Stimulated activated naive CD4-positive, alpha-beta T cell (primary cell): ENCODE measurements at regions not wholly inside any gene's neighbourhood (a gene's known extent, or its start where the extent isn't known, plus 50 kb on each side); places are given as distances from the start of the nearest gene placed in this dataset.

Experiments
- DNase-seq, 6 experiments: peaks; one replicate each; lab custom pipeline; 2025; lab: John Stamatoyannopoulos, UW

- no peak for DNase-seq
These were observed 132.7 kb upstream of the NDUFV2 start for GRCh38 chr18:8969639-8970390.

DNA sequence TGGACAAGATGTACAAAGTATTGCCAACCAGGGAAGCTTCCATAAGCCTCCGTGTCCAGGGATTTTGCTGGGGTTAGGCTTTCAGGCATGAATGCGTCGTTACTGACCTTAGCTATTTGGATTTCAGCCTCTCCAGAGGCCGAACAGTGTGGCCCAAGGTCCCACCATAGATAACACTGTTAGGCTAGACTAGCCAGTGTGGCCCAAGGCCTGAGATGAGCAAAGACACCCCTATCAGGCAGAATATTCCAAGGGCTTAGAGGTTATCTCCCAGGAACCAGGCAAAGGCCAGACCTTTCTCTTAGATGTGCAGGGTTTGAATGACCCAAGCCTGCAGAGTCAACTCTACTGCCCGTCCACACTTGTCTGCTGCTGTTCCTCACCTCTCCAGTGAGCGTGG, 131.7 kb upstream of the NDUFV2 start:
- DNase-seq, result no peak

DNA sequence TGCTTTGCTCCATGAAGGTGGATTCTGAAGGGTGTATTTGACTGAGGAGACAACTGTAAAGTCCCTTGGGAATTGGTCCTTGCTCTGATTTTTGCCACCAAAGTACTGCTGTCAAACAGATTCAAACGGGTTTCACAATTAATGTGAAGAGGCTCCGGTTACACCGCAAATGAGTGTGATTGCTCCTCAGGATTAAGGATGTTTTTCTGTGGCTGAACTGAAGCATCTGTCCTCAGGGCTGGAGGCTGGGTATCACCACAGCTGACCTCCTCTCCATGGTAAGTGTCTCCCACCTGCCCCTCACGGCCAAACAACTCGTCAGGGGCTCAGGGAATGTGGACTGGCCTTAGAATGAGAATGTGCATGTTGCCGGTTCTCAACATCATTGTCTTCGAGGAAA, 130.4 kb upstream of the NDUFV2 start:
- DNase-seq, result no peak

- DNase-seq, result no peak
These were observed 128.2 kb upstream of the NDUFV2 start for GRCh38 chr18:8974279-8974678.

GRCh38 chr18:8974696-8975095, 127.8 kb upstream of the NDUFV2 start:
- no peak for DNase-seq

GRCh38 chr18:8975624-8976023, 126.9 kb upstream of the NDUFV2 start:
- DNase-seq, result no peak

DNA sequence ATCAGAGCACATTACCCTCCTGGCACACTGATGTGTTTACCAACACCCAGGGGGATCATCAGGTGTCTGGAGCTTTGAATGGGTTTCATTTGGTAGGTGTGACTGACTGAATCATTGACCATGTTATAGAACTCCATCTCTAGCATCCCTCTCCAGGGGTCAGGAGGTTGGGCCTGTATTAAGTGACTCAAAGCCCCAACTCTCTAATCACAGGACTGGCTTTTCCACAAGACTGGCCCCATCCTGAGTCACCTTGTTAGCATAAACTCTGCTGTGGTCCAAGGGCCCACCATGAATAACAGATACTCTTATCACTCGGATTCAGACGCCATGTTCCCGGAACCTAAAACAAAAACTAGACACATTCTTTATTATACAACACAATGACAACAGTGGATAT, 125.9 kb upstream of the NDUFV2 start:
- DNase-seq, result no peak

DNA sequence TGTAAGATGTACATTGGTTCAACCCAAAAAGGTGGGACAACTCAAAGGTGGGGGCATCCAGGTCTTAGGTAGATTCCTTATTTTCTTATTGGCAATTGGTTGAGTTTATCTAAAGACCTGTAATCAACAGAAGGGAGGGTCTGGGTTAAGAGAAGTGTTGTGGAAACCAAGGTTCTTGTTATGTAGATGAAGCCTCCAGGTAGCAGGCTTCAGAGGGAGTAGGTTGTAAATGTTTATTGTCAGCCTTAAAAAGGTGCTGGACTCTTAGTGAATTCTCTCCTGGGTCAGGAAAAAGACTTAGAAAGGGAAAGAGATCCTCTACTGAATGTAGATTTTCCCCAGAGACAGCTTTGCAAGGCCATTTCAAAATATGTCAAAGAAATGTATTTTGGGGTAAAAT, 125.3 kb upstream of the NDUFV2 start:
- no peak for DNase-seq

- no peak for DNase-seq
These were observed 124.8 kb upstream of the NDUFV2 start for GRCh38 chr18:8977701-8978100.

DNA sequence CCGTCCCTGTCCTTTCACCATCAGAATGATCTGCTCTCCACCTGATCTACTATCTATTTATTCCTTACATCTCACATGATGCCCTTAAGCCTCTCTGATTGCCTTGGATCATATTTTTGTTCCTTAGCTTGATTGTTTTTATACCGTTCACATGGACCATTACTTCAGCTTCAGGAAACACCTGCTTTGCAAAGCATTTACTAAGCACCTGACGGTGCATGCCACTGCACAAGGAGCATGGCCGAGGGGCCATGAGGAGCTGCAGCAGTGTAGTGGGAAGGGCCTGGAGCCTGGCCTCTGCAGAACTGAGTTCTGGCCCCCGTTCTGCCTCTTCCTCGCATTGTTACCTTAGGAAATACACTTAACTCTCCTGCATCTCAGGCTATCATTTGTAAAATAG, 124.1 kb upstream of the NDUFV2 start:
- DNase-seq, result no peak

DNA sequence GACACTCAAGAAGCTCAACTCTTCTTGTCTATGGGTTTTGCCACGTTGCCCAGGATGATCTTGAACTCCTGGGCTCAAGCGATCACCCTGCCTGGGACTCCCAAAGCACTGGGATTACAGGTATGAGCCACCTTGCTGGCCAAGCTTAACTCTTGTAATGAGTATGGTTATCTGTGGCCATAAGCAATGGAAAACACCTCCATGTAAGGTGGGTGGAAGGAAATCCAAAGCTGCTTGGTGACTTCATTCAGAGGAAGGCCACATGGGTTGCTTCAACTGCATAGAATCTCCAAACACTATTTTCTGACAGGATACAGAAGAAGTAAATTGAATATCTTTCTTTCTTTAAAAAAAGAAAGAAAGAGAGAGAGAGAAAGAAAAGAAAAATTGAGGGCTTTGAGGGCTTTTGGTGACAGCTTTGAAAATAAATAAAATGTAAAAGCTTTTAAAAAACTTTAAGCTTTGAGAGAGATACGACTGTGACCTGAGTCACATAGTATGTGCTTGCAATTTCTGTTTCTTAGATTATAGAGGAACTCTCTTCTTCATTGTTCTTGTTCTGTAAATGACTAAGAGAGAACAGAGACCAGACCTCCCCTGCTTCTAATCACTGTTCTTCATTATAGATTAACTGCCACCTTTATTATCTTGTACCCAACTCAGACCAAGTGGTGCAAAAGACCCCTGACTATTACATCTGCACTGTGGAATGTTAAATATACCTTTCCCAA, 123.1 kb upstream of the NDUFV2 start:
- DNase-seq, result no peak

- DNase-seq, result no peak
These were observed 122.0 kb upstream of the NDUFV2 start for GRCh38 chr18:8980496-8980895.

DNA sequence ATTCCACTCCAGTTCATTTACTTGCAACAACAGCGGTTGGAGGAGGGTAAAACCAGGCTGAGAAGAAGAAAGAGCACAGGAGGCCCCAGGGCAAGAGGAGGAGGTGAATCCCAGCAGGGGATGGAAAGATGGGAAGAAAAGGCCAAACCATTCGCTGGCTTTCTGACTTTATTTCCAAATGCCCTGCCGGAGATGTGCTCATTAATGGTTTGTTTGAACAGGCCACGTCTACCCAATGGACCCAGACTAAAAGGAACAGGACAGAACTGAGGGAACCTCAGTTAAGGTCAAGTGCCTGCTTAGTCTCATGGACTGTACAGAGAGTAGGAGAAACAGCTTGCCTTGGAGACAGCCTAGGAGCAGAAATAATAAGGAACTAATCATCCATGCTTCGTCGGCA, 121.6 kb upstream of the NDUFV2 start:
- no peak for DNase-seq

- no peak for DNase-seq
These were observed 119.9 kb upstream of the NDUFV2 start for GRCh38 chr18:8982416-8983183.

DNA sequence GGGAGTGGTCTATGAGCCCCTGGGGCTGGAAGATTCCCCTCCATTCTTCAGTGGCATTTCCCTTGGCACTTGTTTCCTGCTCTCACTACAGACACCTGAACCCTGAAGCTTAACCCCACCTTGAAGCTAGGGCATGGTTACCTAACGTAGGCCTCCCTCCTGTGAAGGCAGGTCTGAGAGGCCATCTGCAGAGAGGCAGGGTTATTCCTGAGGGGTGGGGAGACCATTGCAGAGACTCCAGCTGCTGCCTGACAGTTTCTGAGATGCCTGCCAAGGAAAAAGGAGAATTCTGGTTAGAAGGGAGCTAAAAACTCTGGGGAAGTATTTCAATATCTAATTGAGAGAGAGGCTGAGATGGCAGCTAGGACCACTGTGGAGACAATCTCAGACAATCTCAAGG, 119.3 kb upstream of the NDUFV2 start:
- DNase-seq, result no peak

- no peak for DNase-seq
These were observed 118.3 kb upstream of the NDUFV2 start for GRCh38 chr18:8984131-8984721.

DNA sequence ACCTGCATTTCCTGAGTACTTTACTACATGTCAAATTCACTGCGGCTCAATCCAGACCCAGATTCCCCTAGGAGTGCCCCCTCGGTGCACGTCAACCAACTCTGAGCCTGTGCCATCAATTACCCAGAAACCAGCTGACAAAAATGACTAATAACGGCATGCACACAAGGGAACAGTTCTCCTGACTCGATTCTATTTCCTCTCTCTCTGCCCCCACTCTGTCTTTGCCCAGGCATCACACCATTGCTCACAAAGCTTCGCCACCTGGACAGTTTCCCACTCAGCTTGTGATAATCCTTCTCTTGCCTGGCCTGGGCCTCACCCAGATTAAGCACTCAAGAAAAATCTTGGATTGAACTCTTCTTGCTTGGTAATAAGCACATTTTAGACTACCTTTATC, 115.3 kb upstream of the NDUFV2 start:
- DNase-seq, result no peak

DNA sequence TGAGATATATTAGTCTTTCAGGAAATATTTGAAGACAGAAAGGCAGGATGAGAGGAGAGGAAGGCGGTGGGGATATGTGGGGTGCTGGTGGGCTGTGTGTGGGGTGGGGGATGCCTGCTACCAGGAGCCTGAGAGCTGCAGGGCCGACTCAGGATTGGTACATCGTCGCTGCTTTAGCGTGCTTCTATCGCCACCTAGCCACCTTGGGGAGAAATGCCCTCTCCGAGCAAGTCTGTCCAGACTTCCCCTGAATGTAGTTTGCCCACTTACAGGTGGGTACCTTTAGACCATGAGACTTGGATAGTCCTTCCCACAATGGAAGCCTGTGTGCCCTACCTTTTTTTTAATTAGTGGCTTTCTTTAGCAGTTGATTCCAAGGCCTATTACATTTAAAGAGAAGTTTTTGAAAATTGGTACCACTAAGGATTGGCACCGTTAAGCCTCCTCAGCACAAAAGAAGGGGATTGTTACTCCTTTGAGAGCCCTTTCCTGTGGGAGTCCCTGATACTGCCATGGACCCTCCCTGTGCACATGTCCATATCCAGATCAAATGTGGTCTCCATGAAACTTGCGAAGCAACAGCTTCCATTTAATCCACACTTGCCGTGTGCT, 114.1 kb upstream of the NDUFV2 start:
- peak in 5 of 6 experiments; percentile 20 to 63 (median 39) for DNase-seq

GRCh38 chr18:8989017-8989416, 113.5 kb upstream of the NDUFV2 start:
- DNase-seq, result no peak

DNA sequence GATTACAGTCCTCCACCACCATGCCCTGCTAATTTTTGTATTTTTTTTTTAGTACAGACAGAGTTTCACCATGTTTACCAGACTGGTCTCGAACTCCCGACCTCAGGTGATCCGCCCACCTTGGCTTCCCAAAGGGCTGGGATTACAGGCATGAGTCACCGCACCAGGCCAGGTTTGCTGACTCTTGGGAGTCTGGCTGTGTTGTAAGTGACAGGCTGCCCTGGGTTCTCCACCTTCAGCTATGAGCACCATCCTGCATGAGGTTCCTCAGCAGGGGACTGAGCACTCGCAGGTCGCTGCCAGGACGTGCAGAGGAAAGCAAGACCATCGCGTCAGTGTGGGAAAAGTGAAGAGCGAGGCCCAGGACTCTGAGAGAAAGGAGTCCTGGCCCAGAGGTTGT, 112.6 kb upstream of the NDUFV2 start:
- DNase-seq, result no peak

DNA sequence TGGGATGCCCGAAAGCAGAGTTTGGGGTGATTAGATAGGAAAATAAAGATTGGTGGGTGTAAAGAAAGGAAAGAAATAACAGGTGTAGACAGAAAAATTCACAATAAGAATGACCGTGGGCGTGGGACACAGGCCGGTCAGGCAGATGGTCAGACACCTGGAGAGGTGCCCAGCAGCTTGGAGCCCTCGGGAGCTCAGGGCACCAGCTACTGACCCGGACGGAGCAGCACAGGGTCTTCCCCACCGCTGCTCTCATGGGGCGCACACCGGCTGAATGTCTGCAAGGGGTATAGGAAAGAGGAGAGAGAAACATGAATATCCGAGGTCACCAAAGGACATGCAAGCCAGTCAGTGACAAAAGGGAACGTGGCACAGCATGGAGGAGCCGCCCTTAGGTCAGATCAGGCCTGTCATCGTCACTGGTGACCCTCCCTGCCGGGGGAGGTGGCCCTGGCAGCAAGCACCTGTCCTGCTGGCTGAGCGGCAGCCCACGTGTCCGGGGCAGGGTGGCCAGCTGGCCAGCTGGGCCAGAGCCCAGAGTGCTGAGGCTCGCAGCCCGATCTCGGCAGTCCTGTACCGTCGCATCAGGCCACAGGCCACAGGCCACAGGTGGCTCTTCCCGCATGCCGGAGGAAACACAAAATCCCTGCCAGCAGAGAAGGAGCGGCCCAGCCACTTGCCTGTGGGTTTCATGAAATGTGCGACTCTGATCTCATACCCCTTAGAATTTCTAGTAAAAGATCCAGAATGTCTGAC, 112.0 kb upstream of the NDUFV2 start:
- no peak for DNase-seq
